ENCODE measurements at regions not wholly inside any gene's neighbourhood (a gene's known extent, or its start where the extent isn't known, plus 50 kb on each side); places are given as distances from the start of the nearest gene placed in this dataset.

DNA sequence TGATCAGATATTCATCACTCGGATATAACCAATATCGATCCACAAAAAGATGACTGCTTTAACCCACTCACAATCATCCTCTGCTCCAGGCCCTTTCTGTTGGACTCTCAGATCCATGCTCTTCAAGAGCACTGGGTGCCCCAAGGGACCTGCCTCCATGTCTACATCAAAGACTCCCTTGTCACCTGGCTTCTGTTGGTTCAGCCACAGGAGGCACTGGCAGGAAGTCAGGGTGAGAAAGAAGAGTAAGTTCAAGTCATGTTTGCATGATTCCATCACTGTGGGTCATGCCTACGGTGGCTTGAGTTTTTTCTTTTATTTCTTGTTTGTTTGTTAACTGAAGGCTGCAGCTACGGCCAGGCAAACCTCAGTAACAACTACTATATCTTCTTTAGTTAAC, 243.3 kb downstream of the ADGRG6 start:
- TF ChIP-seq, protein P1, sequence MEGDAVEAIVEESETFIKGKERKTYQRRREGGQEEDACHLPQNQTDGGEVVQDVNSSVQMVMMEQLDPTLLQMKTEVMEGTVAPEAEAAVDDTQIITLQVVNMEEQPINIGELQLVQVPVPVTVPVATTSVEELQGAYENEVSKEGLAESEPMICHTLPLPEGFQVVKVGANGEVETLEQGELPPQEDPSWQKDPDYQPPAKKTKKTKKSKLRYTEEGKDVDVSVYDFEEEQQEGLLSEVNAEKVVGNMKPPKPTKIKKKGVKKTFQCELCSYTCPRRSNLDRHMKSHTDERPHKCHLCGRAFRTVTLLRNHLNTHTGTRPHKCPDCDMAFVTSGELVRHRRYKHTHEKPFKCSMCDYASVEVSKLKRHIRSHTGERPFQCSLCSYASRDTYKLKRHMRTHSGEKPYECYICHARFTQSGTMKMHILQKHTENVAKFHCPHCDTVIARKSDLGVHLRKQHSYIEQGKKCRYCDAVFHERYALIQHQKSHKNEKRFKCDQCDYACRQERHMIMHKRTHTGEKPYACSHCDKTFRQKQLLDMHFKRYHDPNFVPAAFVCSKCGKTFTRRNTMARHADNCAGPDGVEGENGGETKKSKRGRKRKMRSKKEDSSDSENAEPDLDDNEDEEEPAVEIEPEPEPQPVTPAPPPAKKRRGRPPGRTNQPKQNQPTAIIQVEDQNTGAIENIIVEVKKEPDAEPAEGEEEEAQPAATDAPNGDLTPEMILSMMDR (IDR thresholded peaks at IDR 0.05; ENCODE audit: insufficient read depth, low read length, poor library complexity, severe bottlenecking) = no peak
- no peak for DNase-seq (ENCODE audit: extremely low read depth, insufficient read length)
- Histone ChIP-seq H3K27me3 (replicated peaks; ENCODE audit: control insufficient read depth, insufficient read depth, low read length) (peaks cover 2% of the 10 kb centered on the region; the same call in 1 of the 2 replicates), H3K4me3 (replicated peaks; ENCODE audit: low read depth, low read length) (no peak overlapping the region), H3K36me3 (ENCODE audit: control insufficient read depth, insufficient read depth, low read length) (no peaks in the 10 kb centered on the region)

DNA sequence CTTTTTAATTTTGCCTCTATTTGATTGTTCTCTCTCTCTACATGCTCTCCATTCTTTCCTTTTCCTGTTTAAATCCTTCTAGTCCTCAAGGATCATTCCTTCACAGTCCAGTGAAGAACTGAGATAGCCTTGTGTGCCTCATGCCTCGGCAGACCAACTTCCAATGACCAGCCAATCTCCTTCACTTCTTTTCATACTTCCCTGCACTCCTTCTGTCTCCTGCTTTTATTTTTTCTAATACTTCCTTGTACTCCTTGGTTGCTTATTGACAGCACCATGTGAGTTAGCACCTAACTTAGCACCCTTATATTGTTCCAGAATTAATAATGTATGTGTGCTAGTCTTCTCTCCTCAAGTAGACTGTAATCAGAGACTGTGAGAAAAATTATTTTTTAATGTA, 246.8 kb downstream of the ADGRG6 start:
- Histone ChIP-seq H3K36me3 (ENCODE audit: control insufficient read depth, insufficient read depth, low read length) (no peaks in the 10 kb centered on the region), H3K27me3 (replicated peaks; ENCODE audit: control insufficient read depth, insufficient read depth, low read length) (no peaks in the 10 kb centered on the region; the same call in none of the 2 replicates), H3K4me3 (replicated peaks; ENCODE audit: low read depth, low read length) (no peak overlapping the region)
- TF ChIP-seq, protein P1 (IDR thresholded peaks at IDR 0.05; ENCODE audit: insufficient read depth, low read length, poor library complexity, severe bottlenecking) = no peak
- DNase-seq (ENCODE audit: extremely low read depth, insufficient read length) = no peak

DNA sequence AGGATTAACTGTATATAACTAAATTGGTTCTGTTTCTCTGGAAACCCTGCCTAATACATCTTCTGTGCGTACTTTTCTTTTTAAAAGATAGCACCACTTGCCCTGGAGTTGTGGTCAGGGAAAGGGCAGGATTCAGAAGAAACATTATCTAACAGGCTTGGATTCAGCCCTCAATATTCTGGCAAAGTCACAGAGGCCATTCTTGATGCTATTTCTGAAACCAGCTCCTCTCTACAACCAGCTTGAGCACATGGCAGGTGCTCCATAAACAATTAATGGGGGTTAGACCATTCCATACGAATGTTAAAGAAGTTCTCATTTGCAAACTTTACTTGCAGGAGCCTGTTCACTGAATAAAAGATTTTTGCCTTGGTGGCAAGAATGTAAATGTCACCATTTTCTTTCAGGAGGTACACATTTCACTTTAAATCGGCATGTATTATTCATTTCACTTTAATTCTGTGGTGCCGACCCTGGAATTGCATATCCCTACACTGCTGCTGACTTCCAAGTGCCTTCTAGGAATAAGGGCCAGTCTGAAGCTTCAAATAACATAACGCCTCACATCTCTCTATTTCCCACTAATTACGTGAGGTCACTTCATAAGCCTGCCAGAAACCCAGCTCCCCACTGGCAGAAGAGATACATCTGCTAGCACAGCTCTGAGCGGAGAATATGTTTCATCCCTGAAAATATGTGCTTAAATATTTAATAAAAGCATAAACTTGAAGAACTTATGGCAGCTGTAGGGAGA, 248.7 kb downstream of the ADGRG6 start:
- H3K27me3 ChIP-seq (replicated peaks; ENCODE audit: control insufficient read depth, insufficient read depth, low read length) = no peaks in the 10 kb centered on the region; the same call in none of the 2 replicates
- TF ChIP-seq, protein P1 (IDR thresholded peaks at IDR 0.05; ENCODE audit: insufficient read depth, low read length, poor library complexity, severe bottlenecking) = no peak

DNA sequence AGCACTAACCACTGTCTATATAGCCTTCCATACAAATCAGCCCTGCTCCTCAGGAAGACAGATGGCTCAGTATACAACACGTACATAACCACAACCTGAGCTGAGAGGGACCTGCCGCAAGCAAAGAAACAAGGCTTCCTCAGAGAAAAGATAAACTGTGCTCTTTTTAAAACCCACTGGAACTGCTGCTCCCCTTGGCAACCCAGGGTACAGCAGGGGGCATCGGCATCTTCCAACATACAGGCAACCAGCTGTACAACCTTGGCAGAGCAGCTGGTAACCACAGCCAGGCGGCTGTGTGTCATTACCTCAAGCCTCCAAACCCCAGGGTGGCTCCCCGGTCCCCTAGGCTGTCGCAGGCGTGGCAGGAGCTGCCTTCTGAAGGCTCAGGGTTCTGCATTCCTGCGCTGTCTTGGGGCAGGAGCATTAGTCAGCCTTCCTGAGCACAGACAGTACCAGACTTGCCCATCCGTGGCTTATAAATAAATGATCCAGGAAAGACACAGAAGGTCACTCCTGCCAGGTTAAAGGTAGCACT, 249.5 kb downstream of the ADGRG6 start:
- TF ChIP-seq, protein P1 (IDR thresholded peaks at IDR 0.05; ENCODE audit: insufficient read depth, low read length, poor library complexity, severe bottlenecking) = no peak
- no peaks in the 10 kb centered on the region; the same call in none of the 2 replicates for H3K27me3 ChIP-seq (replicated peaks; ENCODE audit: control insufficient read depth, insufficient read depth, low read length)
- no peaks in the 10 kb centered on the region for H3K36me3 ChIP-seq (ENCODE audit: control insufficient read depth, insufficient read depth, low read length)
- no peak for DNase-seq (ENCODE audit: extremely low read depth, insufficient read length)
- no peak overlapping the region for H3K4me3 ChIP-seq (replicated peaks; ENCODE audit: low read depth, low read length)

More for the DNA sequence above, 248.7 kb downstream of the ADGRG6 start:
- DNase-seq (ENCODE audit: extremely low read depth, insufficient read length) = no peak
- Histone ChIP-seq H3K4me3 (replicated peaks; ENCODE audit: low read depth, low read length) (no peak overlapping the region), H3K36me3 (ENCODE audit: control insufficient read depth, insufficient read depth, low read length) (no peaks in the 10 kb centered on the region)

DNA sequence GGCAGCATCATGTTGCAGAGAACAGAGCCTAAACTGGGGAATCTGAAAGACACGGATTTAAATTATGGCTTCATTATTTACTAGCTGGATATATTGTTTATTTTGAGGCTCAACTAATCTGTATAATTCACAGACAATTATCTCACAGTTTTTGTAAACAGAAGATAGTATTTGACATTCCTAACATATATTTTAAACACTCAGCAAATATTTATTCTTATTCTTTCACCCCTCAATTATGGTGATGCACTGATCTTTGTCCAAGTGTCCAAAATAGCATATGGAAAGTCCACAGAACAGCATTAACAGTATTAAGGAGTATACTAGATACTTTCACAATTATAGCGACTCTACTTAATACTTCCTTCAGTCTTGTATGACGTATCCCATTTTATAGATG, 257.0 kb downstream of the ADGRG6 start:
- Histone ChIP-seq H3K36me3 (ENCODE audit: control insufficient read depth, insufficient read depth, low read length) (no peaks in the 10 kb centered on the region), H3K27me3 (replicated peaks; ENCODE audit: control insufficient read depth, insufficient read depth, low read length) (no peaks in the 10 kb centered on the region), H3K4me3 (replicated peaks; ENCODE audit: low read depth, low read length) (no peak overlapping the region)
- TF ChIP-seq, protein P1 (IDR thresholded peaks at IDR 0.05; ENCODE audit: insufficient read depth, low read length, poor library complexity, severe bottlenecking) = no peak
- DNase-seq (ENCODE audit: extremely low read depth, insufficient read length) = no peak
